ENCODE measurements at regions not wholly inside any gene's neighbourhood (a gene's known extent, or its start where the extent isn't known, plus 50 kb on each side); places are given as distances from the start of the nearest gene placed in this dataset.
"Not testable (repeated sequence)": the region's sequence is repeated elsewhere in the genome, so short reads cannot be mapped to it uniquely, and the experiment has no call there.

DNA sequence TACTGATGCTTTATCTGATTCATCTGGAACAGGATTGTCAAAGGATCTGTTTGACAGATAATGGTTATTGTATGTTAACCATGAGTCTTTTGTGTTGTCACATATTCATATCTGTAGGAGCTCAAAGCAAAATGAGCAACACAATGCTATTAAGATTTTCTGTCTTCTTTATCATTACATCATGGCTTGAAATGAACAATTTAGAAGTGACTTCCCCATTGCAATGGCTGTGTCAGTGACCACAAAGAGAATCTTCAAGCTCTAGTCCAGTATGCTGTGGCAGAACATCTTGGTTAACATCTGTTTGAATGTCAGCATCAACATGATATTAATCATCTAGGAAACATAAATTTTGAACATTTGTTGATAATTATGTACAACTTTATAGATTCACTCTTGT is 1148.5 kb downstream of the PLA2G4A start:
- Histone ChIP-seq H3K9me3 (replicated peaks; ENCODE audit: low read length) (no peaks in the 10 kb centered on the region), H3K4me3 (ENCODE audit: low read length) (no peak overlapping the region), H3K9ac (ENCODE audit: low read depth, low read length) (no peak overlapping the region), H3K4me2 (ENCODE audit: low read length) (no peak overlapping the region), H3K4me1 (ENCODE audit: control insufficient read depth, insufficient read depth, low read length) (no peaks in the 10 kb centered on the region), H3K36me3 (ENCODE audit: insufficient read depth, low read length) (no peaks in the 10 kb centered on the region), H3K27me3 (ENCODE audit: control insufficient read depth, insufficient read depth, low read length) (no peaks in the 10 kb centered on the region)

- H3K9me3 ChIP-seq (replicated peaks; ENCODE audit: low read length): no peaks in the 10 kb centered on the region
- no peak overlapping the region for H3K4me2 ChIP-seq (ENCODE audit: low read length)
- H3K4me3 ChIP-seq (ENCODE audit: low read length): no peak overlapping the region
- no peak overlapping the region for H3K9ac ChIP-seq (ENCODE audit: low read depth, low read length)
- no peaks in the 10 kb centered on the region for H3K4me1 ChIP-seq (ENCODE audit: control insufficient read depth, insufficient read depth, low read length)
- no peaks in the 10 kb centered on the region for H3K36me3 ChIP-seq (ENCODE audit: insufficient read depth, low read length)
- H3K27me3 ChIP-seq (ENCODE audit: control insufficient read depth, insufficient read depth, low read length): no peaks in the 10 kb centered on the region
Observed at GRCh38 chr1:187985145-187985896, 1156.6 kb downstream of the PLA2G4A start.

DNA sequence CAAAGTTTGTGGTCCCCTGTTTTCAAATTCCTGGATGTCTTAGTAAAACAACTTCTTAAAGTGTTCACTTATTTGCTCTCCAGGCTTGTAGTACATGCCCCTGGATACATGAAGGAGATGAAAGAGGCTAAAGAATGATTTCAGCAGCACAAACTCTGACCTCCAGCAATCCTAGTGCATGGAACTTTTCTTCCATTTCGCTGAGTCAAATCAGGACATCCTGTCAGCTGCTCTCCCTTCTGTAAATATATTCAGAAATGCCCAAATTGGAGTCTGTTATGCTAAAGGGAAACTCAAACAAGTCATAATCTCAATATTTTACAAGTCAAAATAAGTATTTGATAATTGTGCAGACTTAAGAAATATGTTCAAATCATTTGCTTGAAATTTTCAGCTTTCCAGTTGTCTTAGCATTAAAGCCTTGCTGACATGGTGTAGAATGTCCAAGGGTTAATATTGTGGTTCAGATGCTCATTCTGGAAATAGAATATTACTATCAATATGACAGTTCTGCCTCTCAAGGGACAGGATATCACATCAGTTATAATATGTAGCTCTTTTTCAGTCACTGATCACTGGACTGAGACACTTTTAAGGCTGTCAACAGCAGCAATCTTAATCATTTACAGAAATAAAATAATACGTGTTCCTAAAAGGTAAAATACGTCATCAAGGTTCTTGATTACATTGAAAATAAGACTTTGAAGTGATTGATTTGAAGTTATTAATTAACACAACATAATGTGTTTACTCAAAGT is 1157.3 kb downstream of the PLA2G4A start:
- Histone ChIP-seq H3K9me3 (replicated peaks; ENCODE audit: low read length) (no peaks in the 10 kb centered on the region), H3K4me3 (ENCODE audit: low read length) (no peak overlapping the region), H3K27me3 (ENCODE audit: control insufficient read depth, insufficient read depth, low read length) (no peaks in the 10 kb centered on the region), H3K4me1 (ENCODE audit: control insufficient read depth, insufficient read depth, low read length) (no peaks in the 10 kb centered on the region), H3K4me2 (ENCODE audit: low read length) (no peak overlapping the region), H3K36me3 (ENCODE audit: insufficient read depth, low read length) (no peaks in the 10 kb centered on the region), H3K9ac (ENCODE audit: low read depth, low read length) (no peak overlapping the region)

- Histone ChIP-seq H3K36me3 (ENCODE audit: insufficient read depth, low read length) (no peaks in the 10 kb centered on the region), H3K4me3 (ENCODE audit: low read length) (no peak overlapping the region), H3K4me2 (ENCODE audit: low read length) (no peak overlapping the region), H3K27me3 (ENCODE audit: control insufficient read depth, insufficient read depth, low read length) (no peaks in the 10 kb centered on the region), H3K9me3 (replicated peaks; ENCODE audit: low read length) (no peaks in the 10 kb centered on the region), H3K4me1 (ENCODE audit: control insufficient read depth, insufficient read depth, low read length) (no peaks in the 10 kb centered on the region), H3K9ac (ENCODE audit: low read depth, low read length) (no peak overlapping the region)
Observed at GRCh38 chr1:187987236-187987776, 1158.6 kb downstream of the PLA2G4A start.

- Histone ChIP-seq H3K4me3 (ENCODE audit: low read length) (no peak overlapping the region), H3K9ac (ENCODE audit: low read depth, low read length) (no peak overlapping the region), H3K36me3 (ENCODE audit: insufficient read depth, low read length) (no peaks in the 10 kb centered on the region), H3K27me3 (ENCODE audit: control insufficient read depth, insufficient read depth, low read length) (no peaks in the 10 kb centered on the region), H3K9me3 (replicated peaks; ENCODE audit: low read length) (no peaks in the 10 kb centered on the region), H3K4me1 (ENCODE audit: control insufficient read depth, insufficient read depth, low read length) (no peaks in the 10 kb centered on the region), H3K4me2 (ENCODE audit: low read length) (no peak overlapping the region)
Observed at GRCh38 chr1:187991944-187992343, 1163.2 kb downstream of the PLA2G4A start.

DNA sequence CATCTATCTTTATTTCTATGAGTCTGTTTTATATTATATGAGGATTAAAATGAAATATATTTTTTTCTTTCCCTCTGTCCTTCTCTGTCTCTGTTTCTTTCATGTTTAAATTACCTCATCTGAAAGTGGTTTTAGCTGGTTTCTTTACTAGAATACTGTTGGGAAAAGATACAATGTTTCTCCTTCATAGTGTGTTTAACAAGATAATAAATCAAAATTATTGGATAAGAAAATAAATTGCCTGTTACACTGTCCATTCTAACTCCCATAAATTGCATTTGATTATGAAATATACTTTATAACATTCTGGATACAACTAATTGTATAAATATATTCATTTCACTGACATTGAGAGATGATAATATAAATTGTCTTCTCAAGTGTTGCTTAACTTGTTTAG is 1168.0 kb downstream of the PLA2G4A start:
- Histone ChIP-seq H3K9me3 (replicated peaks; ENCODE audit: low read length) (no peaks in the 10 kb centered on the region), H3K36me3 (ENCODE audit: insufficient read depth, low read length) (no peaks in the 10 kb centered on the region), H3K27me3 (ENCODE audit: control insufficient read depth, insufficient read depth, low read length) (no peaks in the 10 kb centered on the region), H3K9ac (ENCODE audit: low read depth, low read length) (no peak overlapping the region), H3K4me1 (ENCODE audit: control insufficient read depth, insufficient read depth, low read length) (no peaks in the 10 kb centered on the region), H3K4me2 (ENCODE audit: low read length) (no peak overlapping the region), H3K4me3 (ENCODE audit: low read length) (no peak overlapping the region)

DNA sequence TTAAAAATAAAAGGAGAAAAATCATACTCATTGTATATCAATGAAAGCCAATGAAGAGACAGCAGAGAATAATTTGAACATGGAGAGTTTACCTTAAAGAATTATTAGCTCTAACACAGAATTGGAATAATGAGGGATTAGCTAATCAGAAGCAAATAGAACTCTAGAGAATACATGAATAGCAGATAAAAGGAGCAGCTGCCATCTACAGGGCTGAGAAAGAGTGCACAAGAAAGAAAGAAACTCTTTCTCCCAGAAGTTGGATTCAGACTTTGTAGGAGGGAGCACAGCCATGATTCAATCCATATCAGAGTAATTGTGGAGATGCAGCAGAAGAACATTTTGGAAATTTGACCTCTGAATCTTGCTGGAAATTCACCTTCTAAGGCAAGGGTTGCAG is 1171.2 kb downstream of the PLA2G4A start:
- no peaks in the 10 kb centered on the region for H3K27me3 ChIP-seq (ENCODE audit: control insufficient read depth, insufficient read depth, low read length)
- no peak overlapping the region for H3K9ac ChIP-seq (ENCODE audit: low read depth, low read length)
- no peaks in the 10 kb centered on the region for H3K4me1 ChIP-seq (ENCODE audit: control insufficient read depth, insufficient read depth, low read length)
- H3K4me3 ChIP-seq (ENCODE audit: low read length): no peak overlapping the region
- H3K9me3 ChIP-seq (replicated peaks; ENCODE audit: low read length): no peaks in the 10 kb centered on the region
- H3K4me2 ChIP-seq (ENCODE audit: low read length): no peak overlapping the region
- H3K36me3 ChIP-seq (ENCODE audit: insufficient read depth, low read length): no peaks in the 10 kb centered on the region

DNA sequence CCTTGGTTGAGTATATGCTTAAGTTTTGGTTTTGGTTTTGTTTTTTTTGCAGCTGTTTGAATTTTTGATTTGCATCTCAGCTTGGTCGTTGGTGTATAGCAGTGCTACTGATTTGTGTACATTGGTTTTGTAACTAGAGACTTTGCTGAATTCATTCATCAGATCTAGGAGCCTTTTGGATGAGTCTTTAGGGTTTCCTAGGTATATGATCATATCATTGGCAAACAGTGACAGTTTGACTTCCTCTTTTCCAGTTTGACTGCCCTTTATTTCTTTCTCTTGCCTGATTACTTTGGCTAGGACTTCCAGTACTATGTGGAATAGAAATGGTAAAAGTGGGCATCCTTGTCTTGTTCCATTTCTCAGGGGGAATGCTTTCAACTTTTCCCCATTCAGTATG is 1174.9 kb downstream of the PLA2G4A start:
- not testable (repeated sequence) for H3K36me3 ChIP-seq (ENCODE audit: insufficient read depth, low read length); H3K9me3 ChIP-seq (replicated peaks; ENCODE audit: low read length); H3K4me2 ChIP-seq (ENCODE audit: low read length); H3K4me1 ChIP-seq (ENCODE audit: control insufficient read depth, insufficient read depth, low read length); H3K9ac ChIP-seq (ENCODE audit: low read depth, low read length); H3K4me3 ChIP-seq (ENCODE audit: low read length); H3K27me3 ChIP-seq (ENCODE audit: control insufficient read depth, insufficient read depth, low read length)

GRCh38 chr1:188004849-188005248 is 1176.1 kb downstream of the PLA2G4A start:
- Histone ChIP-seq H3K9me3 (replicated peaks; ENCODE audit: low read length) (no peaks in the 10 kb centered on the region), H3K4me3 (ENCODE audit: low read length) (no peak overlapping the region), H3K4me1 (ENCODE audit: control insufficient read depth, insufficient read depth, low read length) (no peaks in the 10 kb centered on the region), H3K36me3 (ENCODE audit: insufficient read depth, low read length) (no peaks in the 10 kb centered on the region), H3K9ac (ENCODE audit: low read depth, low read length) (no peak overlapping the region), H3K4me2 (ENCODE audit: low read length) (no peak overlapping the region), H3K27me3 (ENCODE audit: control insufficient read depth, insufficient read depth, low read length) (no peaks in the 10 kb centered on the region)

- Histone ChIP-seq H3K4me1 (ENCODE audit: control insufficient read depth, insufficient read depth, low read length) (no peaks in the 10 kb centered on the region), H3K9me3 (replicated peaks; ENCODE audit: low read length) (no peaks in the 10 kb centered on the region), H3K36me3 (ENCODE audit: insufficient read depth, low read length) (no peaks in the 10 kb centered on the region), H3K27me3 (ENCODE audit: control insufficient read depth, insufficient read depth, low read length) (no peaks in the 10 kb centered on the region), H3K4me2 (ENCODE audit: low read length) (no peak overlapping the region), H3K4me3 (ENCODE audit: low read length) (no peak overlapping the region), H3K9ac (ENCODE audit: low read depth, low read length) (no peak overlapping the region)
Observed at GRCh38 chr1:188006354-188006753, 1177.6 kb downstream of the PLA2G4A start.

GRCh38 chr1:188013222-188013849 is 1184.6 kb downstream of the PLA2G4A start:
- H3K9me3 ChIP-seq (replicated peaks; ENCODE audit: low read length); H3K4me3 ChIP-seq (ENCODE audit: low read length); H3K27me3 ChIP-seq (ENCODE audit: control insufficient read depth, insufficient read depth, low read length); H3K9ac ChIP-seq (ENCODE audit: low read depth, low read length); H3K36me3 ChIP-seq (ENCODE audit: insufficient read depth, low read length); H3K4me1 ChIP-seq (ENCODE audit: control insufficient read depth, insufficient read depth, low read length); H3K4me2 ChIP-seq (ENCODE audit: low read length): not testable (repeated sequence)
